Endodermal cell (in vitro differentiated cells): ENCODE measurements at regions not wholly inside any gene's neighbourhood (a gene's known extent, or its start where the extent isn't known, plus 50 kb on each side); places are given as distances from the start of the nearest gene placed in this dataset.

Experiments used
- DNase-seq: peaks from one replicate; pipeline ENCODE4 v3.0.0-alpha.2; 2017
- H3K27ac ChIP-seq: 2 replicates; pipeline ENCODE4 v1.5.1; 2013; ENCODE audit warnings: mild to moderate bottlenecking, low read depth, low read length, moderate library complexity
- H3K27me3 ChIP-seq: 2 replicates; pipeline ENCODE4 v1.6.1; 2013; ENCODE audit warnings: mild to moderate bottlenecking, low read length, moderate library complexity; ENCODE audit not compliant: insufficient read depth, control insufficient read depth, poor library complexity, severe bottlenecking
- H3K36me3 ChIP-seq: 2 replicates; pipeline ENCODE4 v1.7.0; 2013; ENCODE audit warnings: mild to moderate bottlenecking, low read length, moderate library complexity; ENCODE audit not compliant: control insufficient read depth, insufficient read depth
- H3K4me1 ChIP-seq: one replicate; pipeline ENCODE4 v1.7.0; 2013; ENCODE audit warnings: low read length; ENCODE audit not compliant: control insufficient read depth, insufficient read depth
- H3K4me3 ChIP-seq: 2 replicates; pipeline ENCODE4 v1.5.1; 2013; ENCODE audit warnings: mild to moderate bottlenecking, low read length, moderate library complexity
- H3K9ac ChIP-seq: 2 replicates; pipeline ENCODE4 v1.6.1; 2013; ENCODE audit warnings: mild to moderate bottlenecking, low read length, moderate library complexity; ENCODE audit not compliant: poor library complexity, severe bottlenecking; ENCODE audit errors: extremely low read depth
- H3K9me3 ChIP-seq: 2 replicates; pipeline ENCODE4 v1.6.1; 2013; ENCODE audit warnings: mild to moderate bottlenecking, low read length, moderate library complexity; ENCODE audit not compliant: control insufficient read depth
- H3K27ac Mint-ChIP-seq: 2 replicates; pipeline ENCODE4 v1.8.0; 2020; ENCODE audit warnings: mixed read lengths
- H3K27me3 Mint-ChIP-seq: 2 replicates; pipeline ENCODE4 v1.8.0; 2021; ENCODE audit warnings: mild to moderate bottlenecking, mixed read lengths; ENCODE audit not compliant: insufficient read depth
- H3K36me3 Mint-ChIP-seq: 2 replicates; pipeline ENCODE4 v1.8.0; 2020; ENCODE audit warnings: low read depth, mixed read lengths
- H3K4me1 Mint-ChIP-seq: 2 replicates; pipeline ENCODE4 v1.8.0; 2020; ENCODE audit warnings: mixed read lengths
- H3K4me3 Mint-ChIP-seq: 2 replicates; pipeline ENCODE4 v1.8.0; 2020; ENCODE audit warnings: mild to moderate bottlenecking, moderate library complexity, mixed read lengths
- H3K9me3 Mint-ChIP-seq: 2 replicates; pipeline ENCODE4 v1.8.0; 2020; ENCODE audit warnings: mild to moderate bottlenecking, mixed read lengths
- CTCF ChIP-seq: fragments of 200-600 bp; sonication (generic); conservative IDR thresholded peaks from 2 replicates; pipeline ENCODE4 v1.5.0; 2021; ENCODE audit warnings: antibody characterized with exemption, mild to moderate bottlenecking
- WGBS, 2 experiments: methylation state at CpG; one replicate each; pipeline versions ENCODE4 v1.1.5 to v1.1.7; 2013; ENCODE audit warnings: missing lambda C conversion rate in 2 of 2, mixed read lengths in 1 of 2; ENCODE audit not compliant: insufficient coverage in 1 of 2, insufficient read length in 1 of 2; 5-methylcytosine and 5-hydroxymethylcytosine counted together

DNA sequence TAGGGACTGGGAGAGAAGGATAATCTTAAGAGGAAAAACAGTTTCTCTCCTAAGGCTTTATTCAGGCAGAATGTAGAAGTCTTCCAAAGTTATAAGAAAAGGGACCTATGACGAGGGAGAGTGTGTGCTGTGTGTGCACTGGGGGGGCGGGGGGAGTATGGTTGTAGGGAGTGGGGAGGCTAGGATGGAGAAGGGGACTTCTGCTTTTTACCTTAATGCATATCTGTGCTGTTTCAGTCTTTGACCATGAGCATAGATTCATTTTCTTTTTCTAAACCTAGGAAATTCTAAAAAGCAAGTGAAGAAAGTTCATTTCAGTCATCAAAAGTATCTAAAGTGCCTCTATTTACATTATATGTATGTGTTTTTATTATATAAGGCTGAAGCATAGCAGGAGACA, 52.6 kb upstream of the RASA2 start:
- Histone ChIP-seq H3K4me1 (no peaks in the 10 kb centered on the region), H3K27ac (no peak overlapping the region), H3K9ac (no peak overlapping the region), H3K4me3 (no peak overlapping the region), H3K36me3 (peaks cover 3% of the 10 kb centered on the region), H3K9me3 (no peaks in the 10 kb centered on the region), H3K27me3 (no peaks in the 10 kb centered on the region)
- TF ChIP-seq CTCF = no peak
- peaks cover 5% of the 10 kb centered on the region for H3K36me3 Mint-ChIP-seq
- DNase-seq = no peak
- WGBS, 2 experiments = 78 to 100% methylated on average over 1 to 2 of the region's 2 CpGs
- no peak overlapping the region for H3K27ac Mint-ChIP-seq
- no peaks in the 10 kb centered on the region for H3K9me3 Mint-ChIP-seq
- H3K4me1 Mint-ChIP-seq = peaks cover 9% of the 10 kb centered on the region
- H3K4me3 Mint-ChIP-seq = no peak overlapping the region
- no peaks in the 10 kb centered on the region for H3K27me3 Mint-ChIP-seq

DNA sequence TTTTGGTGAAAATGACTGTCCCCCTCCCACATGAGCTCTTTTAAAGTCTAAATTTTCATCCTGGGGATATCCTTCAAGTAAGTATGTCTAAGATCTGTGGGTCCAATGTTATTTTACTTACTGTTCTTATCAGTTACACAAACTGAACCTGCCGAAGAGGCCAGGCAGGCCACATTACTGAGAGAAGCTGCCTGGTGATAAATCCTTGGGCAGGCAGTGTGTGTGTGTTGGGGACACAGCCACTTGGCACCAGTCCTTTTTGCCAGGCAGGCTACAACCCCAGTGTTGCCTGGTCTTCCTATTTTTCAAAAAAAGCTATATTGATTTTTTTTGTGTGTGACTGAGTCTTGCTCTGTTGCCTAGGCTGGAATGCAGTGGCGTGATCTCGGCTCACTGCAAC, 50.6 kb upstream of the RASA2 start:
- H3K9me3 Mint-ChIP-seq = no peaks in the 10 kb centered on the region
- peaks cover 12% of the 10 kb centered on the region for H3K4me1 Mint-ChIP-seq
- DNase-seq = no peak
- WGBS, 2 experiments = 97 to 100% methylated on average over 1 to 3 of the region's 3 CpGs
- no peaks in the 10 kb centered on the region for H3K36me3 Mint-ChIP-seq
- Histone ChIP-seq H3K36me3 (no peaks in the 10 kb centered on the region), H3K4me1 (no peaks in the 10 kb centered on the region), H3K9ac (no peak overlapping the region), H3K27ac (no peak overlapping the region), H3K27me3 (no peaks in the 10 kb centered on the region), H3K4me3 (no peak overlapping the region), H3K9me3 (no peaks in the 10 kb centered on the region)
- no peaks in the 10 kb centered on the region for H3K27me3 Mint-ChIP-seq
- no peak overlapping the region for H3K4me3 Mint-ChIP-seq
- TF ChIP-seq CTCF = no peak
- no peak overlapping the region for H3K27ac Mint-ChIP-seq
